Activated CD4-positive, alpha-beta memory T cell treated with anti-CD3 and anti-CD28 coated beads for 36 hours (primary cell): ENCODE measurements at regions not wholly inside any gene's neighbourhood (a gene's known extent, or its start where the extent isn't known, plus 50 kb on each side); places are given as distances from the start of the nearest gene placed in this dataset.
A peak's percentile ranks its signal among the peaks of the same experiment; 100 is the strongest.

ENCODE experiments used
- CTCF ChIA-PET: fragments of 350-600 bp; sonication (Branson Sonifier 250); formaldehyde crosslinking; loops from one replicate; lab custom pipeline; 2021; ENCODE audit warnings: antibody characterized with exemption, inconsistent platforms; lab: Charles Lee
- POLR2A ChIA-PET: fragments of 350-600 bp; sonication (Branson Sonifier 250); formaldehyde crosslinking; loops from one replicate; lab custom pipeline; 2021; ENCODE audit warnings: antibody characterized with exemption; lab: Charles Lee
- DNase-seq: peaks from one replicate; pipeline ENCODE4 v3.0.0-alpha.2; 2020
- H3K27ac Mint-ChIP-seq: one replicate; pipeline ENCODE4 v1.8.0; 2021; ENCODE audit warnings: mixed read lengths
- H3K27me3 Mint-ChIP-seq: one replicate; pipeline ENCODE4 v1.8.0; 2021; ENCODE audit warnings: mixed read lengths
- H3K36me3 Mint-ChIP-seq: one replicate; pipeline ENCODE4 v1.8.0; 2021; ENCODE audit warnings: mixed read lengths
- H3K4me1 Mint-ChIP-seq: one replicate; pipeline ENCODE4 v1.8.0; 2021; ENCODE audit warnings: low read depth, mixed read lengths
- H3K4me3 Mint-ChIP-seq: one replicate; pipeline ENCODE4 v1.8.0; 2021; ENCODE audit warnings: mild to moderate bottlenecking, mixed read lengths
- H3K9me3 Mint-ChIP-seq: one replicate; pipeline ENCODE4 v1.8.0; 2021; ENCODE audit warnings: mixed read lengths
- intact Hi-C: fragments of 100-400 bp; cut with micrococcal nuclease; formaldehyde crosslinking; loops from one replicate; pipeline ENCODE4 v1.15.1; 2023

GRCh38 chr11:32326522-32326921, 108.8 kb downstream of the WT1 start:
- Mint-ChIP-seq H3K4me1 (no peaks in the 10 kb centered on the region), H3K4me3 (no peak overlapping the region), H3K27me3 (peaks cover 14% of the 10 kb centered on the region), H3K9me3 (no peaks in the 10 kb centered on the region), H3K36me3 (no peaks in the 10 kb centered on the region), H3K27ac (no peak overlapping the region)
- intact Hi-C loops: no loop called here
- no peak for DNase-seq
- CTCF ChIA-PET: interaction anchor here (1.0 kb wide), 1 partner anchor 483 kb away, joined by 3 read pairs; no protein-coding TSS in a partner anchor
- POLR2A ChIA-PET: no interaction called here

GRCh38 chr11:32328392-32328791, 106.9 kb downstream of the WT1 start:
- DNase-seq: no peak
- CTCF ChIA-PET: no interaction called here
- Mint-ChIP-seq H3K36me3 (no peaks in the 10 kb centered on the region), H3K4me3 (no peak overlapping the region), H3K27me3 (peaks cover 21% of the 10 kb centered on the region), H3K27ac (no peak overlapping the region), H3K9me3 (no peaks in the 10 kb centered on the region), H3K4me1 (peaks cover 15% of the 10 kb centered on the region)
- POLR2A ChIA-PET: no interaction called here
- intact Hi-C loops: no loop called here

GRCh38 chr11:32331098-32331497, 104.2 kb downstream of the WT1 start:
- Mint-ChIP-seq H3K36me3 (no peaks in the 10 kb centered on the region), H3K4me1 (peaks cover 19% of the 10 kb centered on the region), H3K9me3 (peaks cover 4% of the 10 kb centered on the region), H3K4me3 (no peak overlapping the region), H3K27me3 (peaks cover 33% of the 10 kb centered on the region), H3K27ac (no peak overlapping the region)
- ChIA-PET CTCF (interaction anchor here (0.6 to 7.2 kb wide), 2 partner anchors 8 to 84 kb away, joined by 4 to 49 read pairs; no protein-coding TSS in a partner anchor), POLR2A (no interaction called here)
- DNase-seq: no peak
- intact Hi-C loops: no loop called here

- no peak overlapping the region for H3K27ac Mint-ChIP-seq
- H3K36me3 Mint-ChIP-seq: no peaks in the 10 kb centered on the region
- H3K4me1 Mint-ChIP-seq: peaks cover 19% of the 10 kb centered on the region
- no peak for DNase-seq
- no peak overlapping the region for H3K4me3 Mint-ChIP-seq
- intact Hi-C loops: loop anchor here (2.0 kb wide), 1 partner anchor 19 kb away; no protein-coding TSS in a partner anchor
- peaks cover 36% of the 10 kb centered on the region for H3K27me3 Mint-ChIP-seq
- ChIA-PET POLR2A (no interaction called here), CTCF (interaction anchor here (7.2 kb wide), 1 partner anchor 9 kb away, joined by 49 read pairs; no protein-coding TSS in a partner anchor)
- peaks cover 4% of the 10 kb centered on the region for H3K9me3 Mint-ChIP-seq
These were observed 103.5 kb downstream of the WT1 start for GRCh38 chr11:32331792-32332191.

GRCh38 chr11:32332990-32333319, 102.4 kb downstream of the WT1 start:
- ChIA-PET POLR2A (interaction anchor here (1.4 kb wide), 1 partner anchor 11 kb away, joined by 4 read pairs; no protein-coding TSS in a partner anchor), CTCF (interaction anchor here (0.6 to 7.2 kb wide), 7 partner anchors 10 to 379 kb away, joined by 3 to 49 read pairs (median 4); no protein-coding TSS in a partner anchor)
- no peaks in the 10 kb centered on the region for H3K36me3 Mint-ChIP-seq
- H3K9me3 Mint-ChIP-seq: peaks cover 4% of the 10 kb centered on the region
- no peak overlapping the region for H3K27ac Mint-ChIP-seq
- intact Hi-C loops: loop anchor here (1.0 to 2.0 kb wide), 2 partner anchors 9 to 20 kb away; no protein-coding TSS in a partner anchor
- H3K4me3 Mint-ChIP-seq: peak overlapping the region; percentile 61
- H3K4me1 Mint-ChIP-seq: peaks cover 19% of the 10 kb centered on the region
- H3K27me3 Mint-ChIP-seq: peaks cover 39% of the 10 kb centered on the region
- no peak for DNase-seq

GRCh38 chr11:32333320-32333991, 101.9 kb downstream of the WT1 start:
- ChIA-PET CTCF (interaction anchor here (0.6 to 7.2 kb wide), 9 partner anchors 10 to 379 kb away, joined by 3 to 49 read pairs (median 4); no protein-coding TSS in a partner anchor), POLR2A (interaction anchor here (1.4 kb wide), 1 partner anchor 10 kb away, joined by 4 read pairs; no protein-coding TSS in a partner anchor)
- peak; percentile 44 for DNase-seq
- Mint-ChIP-seq H3K4me3 (peak overlapping the region; percentile 61), H3K27ac (no peak overlapping the region), H3K9me3 (peaks cover 4% of the 10 kb centered on the region), H3K27me3 (peaks cover 39% of the 10 kb centered on the region), H3K36me3 (no peaks in the 10 kb centered on the region), H3K4me1 (peaks cover 19% of the 10 kb centered on the region)
- intact Hi-C loops: loop anchor here (1.0 to 2.0 kb wide), 2 partner anchors 9 to 21 kb away; no protein-coding TSS in a partner anchor

GRCh38 chr11:32334822-32335221, 100.5 kb downstream of the WT1 start:
- peaks cover 19% of the 10 kb centered on the region for H3K4me1 Mint-ChIP-seq
- peaks cover 4% of the 10 kb centered on the region for H3K9me3 Mint-ChIP-seq
- CTCF ChIA-PET: interaction anchor here (0.6 to 7.2 kb wide), 6 partner anchors 9 to 82 kb away, joined by 3 to 49 read pairs (median 4); no protein-coding TSS in a partner anchor
- POLR2A ChIA-PET: no interaction called here
- peak; percentile 48 for DNase-seq
- H3K36me3 Mint-ChIP-seq: no peaks in the 10 kb centered on the region
- intact Hi-C loops: no loop called here
- peaks cover 37% of the 10 kb centered on the region for H3K27me3 Mint-ChIP-seq
- no peak overlapping the region for H3K27ac Mint-ChIP-seq
- no peak overlapping the region for H3K4me3 Mint-ChIP-seq
